Skeletal muscle satellite cell (primary cell): ENCODE measurements at regions not wholly inside any gene's neighbourhood (a gene's known extent, or its start where the extent isn't known, plus 50 kb on each side); places are given as distances from the start of the nearest gene placed in this dataset.

Source experiments
- H3K27me3 ChIP-seq: 2 replicates; pipeline ENCODE4 v1.7.0; 2013; ENCODE audit warnings: low read length; ENCODE audit not compliant: control insufficient read depth, insufficient read depth
- H3K36me3 ChIP-seq: 2 replicates; pipeline ENCODE4 v1.7.0; 2013; ENCODE audit warnings: mild to moderate bottlenecking, control low read depth, low read length; ENCODE audit not compliant: insufficient read depth
- H3K4me1 ChIP-seq: 2 replicates; pipeline ENCODE4 v1.7.0; 2013; ENCODE audit warnings: low read length; ENCODE audit not compliant: control insufficient read depth, insufficient read depth
- H3K4me2 ChIP-seq: 2 replicates; pipeline ENCODE4 v1.7.0; 2013; ENCODE audit warnings: mild to moderate bottlenecking, low read length
- H3K4me3 ChIP-seq: 2 replicates; pipeline ENCODE4 v1.7.0; 2013; ENCODE audit warnings: low read length
- H3K9ac ChIP-seq: 2 replicates; pipeline ENCODE4 v1.7.0; 2013; ENCODE audit warnings: mild to moderate bottlenecking, low read depth, low read length, moderate library complexity
- H3K9me3 ChIP-seq: replicated peaks from 2 replicates; pipeline ENCODE4 v1.7.0; 2013; ENCODE audit warnings: mild to moderate bottlenecking, control low read depth, low read length

DNA sequence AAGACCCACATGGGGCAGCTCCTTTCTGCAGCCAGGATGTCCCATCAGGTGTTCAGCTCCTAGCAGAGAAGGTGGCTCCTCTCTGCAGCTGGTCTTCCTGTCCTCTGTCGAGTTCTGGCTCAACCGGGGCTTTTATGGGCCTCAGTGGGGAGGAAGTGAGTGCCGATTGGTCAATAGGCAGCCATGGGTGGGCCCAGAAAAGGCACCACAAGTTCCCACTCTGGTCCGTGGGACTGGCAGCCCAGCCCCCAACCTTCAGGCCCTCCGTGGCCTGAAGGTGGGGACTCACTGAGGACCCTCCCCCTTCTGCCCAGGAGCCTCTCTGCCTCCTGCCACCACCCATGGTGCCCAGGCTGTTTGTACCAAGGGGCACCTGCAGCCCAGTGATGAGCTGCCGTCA, 161.7 kb upstream of the DUSP10 start:
- H3K4me2 ChIP-seq = no peak overlapping the region
- H3K27me3 ChIP-seq = no peaks in the 10 kb centered on the region
- no peak overlapping the region for H3K9ac ChIP-seq
- H3K9me3 ChIP-seq = no peaks in the 10 kb centered on the region
- H3K36me3 ChIP-seq = no peaks in the 10 kb centered on the region
- H3K4me3 ChIP-seq = no peak overlapping the region
- no peaks in the 10 kb centered on the region for H3K4me1 ChIP-seq

DNA sequence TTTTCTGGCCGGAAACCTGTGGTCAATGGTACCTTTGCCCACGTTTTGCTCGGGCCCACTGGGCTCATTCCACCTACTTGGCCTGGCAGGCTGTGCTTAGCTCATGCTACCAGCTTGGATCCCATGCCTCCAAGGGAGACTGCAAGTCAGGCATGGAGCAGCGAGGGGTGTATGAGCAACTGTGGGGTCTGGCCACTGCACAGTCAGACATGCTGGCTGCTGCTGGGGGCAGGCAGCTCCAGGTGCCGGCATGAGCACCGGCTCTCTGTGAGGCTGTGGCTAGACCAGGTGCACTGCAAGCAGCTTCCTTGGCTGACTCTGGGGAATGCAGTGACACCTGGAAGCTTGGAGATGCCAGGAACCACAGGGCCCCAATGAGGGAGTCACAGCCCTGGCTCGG, 161.1 kb upstream of the DUSP10 start:
- Histone ChIP-seq H3K27me3 (no peaks in the 10 kb centered on the region), H3K4me1 (no peaks in the 10 kb centered on the region), H3K9me3 (no peaks in the 10 kb centered on the region), H3K36me3 (no peaks in the 10 kb centered on the region), H3K4me3 (no peak overlapping the region), H3K9ac (no peak overlapping the region), H3K4me2 (no peak overlapping the region)

DNA sequence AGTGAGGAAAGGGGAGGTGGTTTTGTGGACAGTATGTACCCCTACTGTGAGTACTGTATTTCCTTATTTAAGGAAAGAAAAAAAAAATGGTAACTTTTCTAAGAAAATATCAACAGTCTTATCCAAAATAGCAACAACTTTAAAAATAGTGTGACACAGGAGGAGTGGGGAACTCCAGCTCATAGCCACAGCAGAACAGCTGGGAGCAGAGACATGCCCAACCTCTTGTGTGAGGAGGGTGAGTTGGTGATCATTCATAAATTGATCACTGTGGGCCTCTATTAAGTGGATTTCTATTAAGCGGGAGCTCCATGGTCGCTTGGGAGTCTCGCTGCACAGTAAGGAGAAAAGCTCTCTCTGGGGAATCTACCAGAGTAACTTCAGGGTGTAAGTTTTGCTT, 158.8 kb upstream of the DUSP10 start:
- Histone ChIP-seq H3K27me3 (no peaks in the 10 kb centered on the region), H3K4me1 (peaks cover 14% of the 10 kb centered on the region), H3K9me3 (no peaks in the 10 kb centered on the region), H3K36me3 (no peaks in the 10 kb centered on the region), H3K4me3 (no peak overlapping the region), H3K4me2 (no peak overlapping the region), H3K9ac (no peak overlapping the region)

DNA sequence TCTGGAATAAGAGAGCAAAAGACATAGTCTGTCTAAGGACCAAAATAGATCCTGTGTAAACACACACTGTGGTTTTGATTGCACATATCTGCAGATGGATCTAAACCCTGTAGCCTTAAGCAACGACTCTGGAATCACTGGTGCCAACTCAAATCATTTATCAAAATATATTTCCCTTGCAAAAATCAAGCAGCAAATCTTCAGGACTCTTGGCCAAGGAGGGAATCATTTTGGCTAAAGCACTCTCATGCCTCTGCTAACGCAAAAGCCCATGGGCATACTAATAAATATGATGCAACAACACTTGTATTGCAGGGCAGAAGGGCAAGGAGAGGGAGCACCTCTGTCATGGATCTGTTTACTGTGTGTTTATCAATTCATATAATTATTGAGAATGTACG, 155.4 kb upstream of the DUSP10 start:
- H3K4me2 ChIP-seq = peak overlapping the region; percentile 26
- no peak overlapping the region for H3K9ac ChIP-seq
- peak overlapping the region; percentile 5 for H3K4me3 ChIP-seq
- peaks cover 22% of the 10 kb centered on the region for H3K4me1 ChIP-seq
- H3K36me3 ChIP-seq = no peaks in the 10 kb centered on the region
- no peaks in the 10 kb centered on the region for H3K27me3 ChIP-seq
- H3K9me3 ChIP-seq = no peaks in the 10 kb centered on the region

DNA sequence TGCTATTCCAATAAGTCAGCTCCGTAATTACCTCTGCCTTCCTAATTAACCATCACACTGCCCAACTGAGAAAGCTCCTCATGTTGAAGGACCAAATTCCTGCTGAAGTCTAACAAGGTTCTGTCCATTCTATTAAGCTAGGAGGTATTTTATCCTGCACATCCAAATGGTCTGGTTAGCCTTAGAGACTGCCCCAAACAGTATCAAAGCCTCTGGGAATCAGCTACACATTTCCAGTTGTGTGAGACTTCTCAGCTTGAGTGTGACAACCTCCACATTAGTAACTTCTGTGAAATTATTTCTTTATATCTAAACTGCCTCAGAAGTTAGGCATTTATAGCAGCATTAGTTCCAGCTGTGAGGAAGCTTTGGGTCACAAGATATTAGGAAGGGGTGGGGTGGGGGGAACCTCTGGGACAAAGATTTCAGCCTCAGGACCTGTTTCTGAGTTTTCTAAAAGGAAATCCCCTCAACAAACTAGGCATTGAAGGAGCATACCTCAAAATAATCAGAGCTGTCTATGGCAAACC, 150.5 kb upstream of the DUSP10 start:
- H3K4me1 ChIP-seq = peaks cover 48% of the 10 kb centered on the region
- H3K27me3 ChIP-seq = no peaks in the 10 kb centered on the region
- no peaks in the 10 kb centered on the region for H3K9me3 ChIP-seq
- H3K4me3 ChIP-seq = no peak overlapping the region
- no peaks in the 10 kb centered on the region for H3K36me3 ChIP-seq
- H3K9ac ChIP-seq = peak overlapping the region; percentile 77
- peak overlapping the region; percentile 28 for H3K4me2 ChIP-seq

DNA sequence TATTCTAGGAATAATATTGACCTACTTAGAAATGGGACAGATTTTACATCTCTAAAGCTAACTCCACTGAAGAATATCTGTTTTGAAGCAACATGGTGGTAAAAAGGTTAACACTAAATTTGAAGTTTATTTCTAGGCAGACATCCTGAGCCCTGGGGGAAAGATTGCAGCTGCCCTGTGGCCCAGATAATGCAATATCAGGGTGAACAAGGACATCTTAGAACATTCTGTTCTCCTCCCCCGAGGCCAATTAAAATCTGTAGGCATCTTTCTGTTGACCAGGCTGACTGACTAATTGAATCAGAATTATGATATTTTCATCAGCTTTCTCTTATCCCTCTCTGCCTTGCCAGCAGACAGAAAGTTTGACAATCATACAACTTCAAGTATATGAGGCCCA, 149.8 kb upstream of the DUSP10 start:
- Histone ChIP-seq H3K4me3 (no peak overlapping the region), H3K27me3 (no peaks in the 10 kb centered on the region), H3K4me1 (peaks cover 48% of the 10 kb centered on the region), H3K36me3 (no peaks in the 10 kb centered on the region), H3K9ac (peak overlapping the region; percentile 77), H3K9me3 (no peaks in the 10 kb centered on the region), H3K4me2 (peak overlapping the region; percentile 28)

DNA sequence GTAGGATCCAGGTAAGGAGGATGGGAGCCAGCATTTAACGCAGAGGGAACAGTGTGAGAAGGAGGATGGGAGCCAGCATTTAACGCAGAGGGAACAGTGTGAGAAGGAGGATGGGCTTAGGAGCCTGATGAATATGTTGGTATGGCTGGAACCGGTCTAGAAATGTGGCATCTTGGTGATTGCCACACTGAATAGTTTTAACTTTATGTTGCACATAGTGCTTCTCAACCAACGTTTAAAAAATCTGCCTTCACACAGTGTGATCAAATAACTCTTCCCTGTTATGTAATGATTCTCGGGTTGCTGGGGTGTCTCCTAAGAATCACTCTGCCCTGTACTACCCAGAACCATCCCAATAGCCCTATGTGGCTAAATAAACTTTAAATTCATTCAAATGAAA, 146.9 kb upstream of the DUSP10 start:
- Histone ChIP-seq H3K9me3 (no peaks in the 10 kb centered on the region), H3K4me1 (peaks cover 56% of the 10 kb centered on the region), H3K9ac (no peak overlapping the region), H3K36me3 (no peaks in the 10 kb centered on the region), H3K4me3 (no peak overlapping the region), H3K27me3 (no peaks in the 10 kb centered on the region), H3K4me2 (no peak overlapping the region)

DNA sequence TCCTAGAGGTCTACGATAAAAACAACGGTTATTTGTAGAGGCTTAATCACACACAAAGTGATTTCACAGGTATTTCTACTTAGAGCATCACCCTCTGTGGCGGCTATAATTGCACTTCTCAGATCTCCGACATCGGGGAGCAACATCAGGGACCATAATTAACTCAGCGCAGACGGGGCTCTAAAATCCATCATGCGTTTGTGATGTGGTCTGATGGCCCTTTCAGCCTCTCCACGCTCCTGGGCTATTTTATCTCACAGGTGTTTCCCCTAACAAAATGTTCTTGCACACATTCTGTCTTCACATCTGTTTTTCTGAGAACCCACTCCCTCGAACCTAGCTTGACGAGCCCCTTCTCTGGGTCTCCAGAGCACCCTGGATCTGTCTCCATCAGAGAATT, 146.3 kb upstream of the DUSP10 start:
- Histone ChIP-seq H3K4me1 (peaks cover 56% of the 10 kb centered on the region), H3K9ac (no peak overlapping the region), H3K9me3 (no peaks in the 10 kb centered on the region), H3K27me3 (no peaks in the 10 kb centered on the region), H3K4me2 (no peak overlapping the region), H3K36me3 (no peaks in the 10 kb centered on the region), H3K4me3 (no peak overlapping the region)

DNA sequence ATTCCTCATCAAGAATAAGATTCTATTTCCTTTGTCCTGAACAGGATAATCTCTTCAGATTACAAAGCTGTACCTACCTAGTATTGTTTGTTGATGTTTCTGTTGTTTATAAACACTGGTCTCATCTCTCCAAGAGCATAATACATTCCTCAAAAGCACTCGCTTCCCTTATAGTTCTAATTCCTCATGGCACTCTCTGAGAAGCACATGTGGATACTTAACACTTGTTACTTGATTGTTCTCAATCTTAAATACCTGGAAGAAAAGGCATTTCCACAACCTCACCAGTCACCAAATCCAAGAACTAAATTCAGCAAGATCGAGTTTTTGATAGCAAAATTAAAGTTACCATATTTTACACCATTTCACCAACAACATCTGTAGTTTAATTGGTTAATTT, 145.9 kb upstream of the DUSP10 start:
- no peak overlapping the region for H3K4me2 ChIP-seq
- no peaks in the 10 kb centered on the region for H3K9me3 ChIP-seq
- peaks cover 52% of the 10 kb centered on the region for H3K4me1 ChIP-seq
- H3K27me3 ChIP-seq = no peaks in the 10 kb centered on the region
- H3K36me3 ChIP-seq = no peaks in the 10 kb centered on the region
- peak overlapping the region; percentile 37 for H3K9ac ChIP-seq
- no peak overlapping the region for H3K4me3 ChIP-seq

DNA sequence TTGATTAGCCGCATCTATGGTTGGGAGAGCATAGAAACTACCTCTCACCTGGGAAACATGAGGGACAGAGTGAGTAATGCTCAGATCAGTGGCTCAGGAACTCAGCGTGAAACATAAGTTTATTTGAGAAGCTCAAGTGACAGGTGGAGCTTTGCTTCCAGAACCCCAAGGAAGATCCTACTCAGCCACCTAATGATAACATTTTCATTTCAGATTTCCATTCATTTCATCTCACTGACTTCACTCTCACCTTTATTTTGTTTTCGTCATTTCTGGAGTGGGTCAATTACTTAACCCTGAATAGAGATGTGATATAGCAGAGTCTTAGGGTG, 145.5 kb upstream of the DUSP10 start:
- Histone ChIP-seq H3K36me3 (no peaks in the 10 kb centered on the region), H3K4me3 (no peak overlapping the region), H3K4me2 (no peak overlapping the region), H3K9me3 (no peaks in the 10 kb centered on the region), H3K9ac (peak overlapping the region; percentile 37), H3K27me3 (no peaks in the 10 kb centered on the region), H3K4me1 (peaks cover 48% of the 10 kb centered on the region)

DNA sequence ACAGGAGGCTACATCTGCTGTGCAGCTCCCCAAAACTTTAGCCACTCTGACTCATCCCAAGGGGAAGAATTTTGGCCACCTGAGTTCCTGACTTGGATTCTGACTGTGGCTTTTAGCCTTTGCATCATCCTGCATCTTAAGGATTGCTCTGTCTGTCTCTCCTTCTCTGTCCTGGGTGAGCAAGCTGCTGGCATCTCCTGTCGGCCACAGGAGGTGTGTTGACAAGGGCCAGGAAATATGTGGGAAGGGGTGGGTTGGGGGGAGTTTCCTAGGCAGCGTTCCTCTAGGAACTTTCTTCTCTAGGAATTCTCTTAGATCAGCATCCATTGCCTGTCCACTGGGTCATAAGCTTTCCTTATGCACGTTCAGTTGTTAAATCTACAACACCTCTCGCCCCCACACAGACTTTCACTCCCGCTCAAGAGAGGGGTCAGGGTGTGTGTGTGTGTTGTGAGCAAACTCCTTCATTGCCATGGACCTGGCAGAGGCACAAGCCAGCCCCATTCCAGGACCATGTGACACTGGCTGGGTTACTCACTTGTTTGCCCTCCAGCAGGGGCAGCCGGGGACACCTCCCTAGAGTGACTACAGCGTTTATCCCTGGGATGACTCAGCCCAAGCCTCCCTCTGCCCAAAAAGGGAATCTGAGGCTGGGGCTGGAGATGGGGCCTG, 145.0 kb upstream of the DUSP10 start:
- H3K9ac ChIP-seq = peak overlapping the region; percentile 46

DNA sequence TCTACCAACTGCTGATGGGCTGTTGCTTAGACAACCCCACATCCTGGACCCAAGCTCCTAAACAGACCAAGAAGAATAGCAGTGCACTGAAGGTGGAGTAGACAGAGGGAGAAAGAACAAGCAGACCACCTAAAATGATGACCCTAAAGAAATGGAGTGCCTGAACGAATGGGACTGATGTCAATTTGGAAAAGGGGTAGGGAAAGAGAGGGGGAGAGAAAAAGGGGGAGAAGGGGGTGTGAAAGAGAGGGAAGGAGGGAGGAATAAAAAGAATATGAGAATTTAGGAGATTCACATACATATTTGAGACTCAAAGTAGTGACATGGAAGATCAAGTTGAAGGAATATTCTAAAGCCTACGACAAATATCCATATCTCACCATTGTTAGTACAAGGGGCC, 144.4 kb upstream of the DUSP10 start:
- Histone ChIP-seq H3K9me3 (no peaks in the 10 kb centered on the region), H3K27me3 (no peaks in the 10 kb centered on the region), H3K4me1 (peaks cover 39% of the 10 kb centered on the region), H3K9ac (peak overlapping the region; percentile 46), H3K36me3 (no peaks in the 10 kb centered on the region), H3K4me2 (no peak overlapping the region), H3K4me3 (no peak overlapping the region)

More for the DNA sequence above, 145.0 kb upstream of the DUSP10 start:
- H3K36me3 ChIP-seq = no peaks in the 10 kb centered on the region
- no peaks in the 10 kb centered on the region for H3K27me3 ChIP-seq
- no peak overlapping the region for H3K4me3 ChIP-seq
- peaks cover 43% of the 10 kb centered on the region for H3K4me1 ChIP-seq
- peak overlapping the region; percentile 44 for H3K4me2 ChIP-seq
- no peaks in the 10 kb centered on the region for H3K9me3 ChIP-seq
